GM12878 (cell line): ENCODE measurements at regions not wholly inside any gene's neighbourhood (a gene's known extent, or its start where the extent isn't known, plus 50 kb on each side); places are given as distances from the start of the nearest gene placed in this dataset.

Experiments
- ATAC-seq: fragments of 200-7000 bp; cut with Tn5 transposase; 3 replicates; pipeline ENCODE4 v1.9.1; 2020; ENCODE audit warnings: mild to moderate bottlenecking, moderate library complexity
- BruUV-seq: library from RNA; stranded (reverse); fragments of 400-500 nt; replicated peaks from 2 replicates; lab custom pipeline; 2021; lab: Mats Ljungman, UMichigan
- CTCF ChIA-PET: fragments of 300-600 bp; sonication (Branson Sonifier 250); formaldehyde crosslinking; extraction: SDS; loops from one replicate; lab custom pipeline; 2021; ENCODE audit warnings: inconsistent platforms; lab: Yijun Ruan, JAX
- POLR2A ChIA-PET: fragments of 350-600 bp; formaldehyde crosslinking; extraction: SDS; loops from one replicate; lab custom pipeline; 2021; ENCODE audit warnings: inconsistent platforms; lab: Charles Lee
- RAD21 ChIA-PET: fragments of 300-600 bp; sonication (Branson Sonifier 250); formaldehyde crosslinking; loops from one replicate; lab custom pipeline; 2023; ENCODE audit warnings: antibody characterized with exemption; ENCODE audit not compliant: unreplicated experiment; lab: Charles Lee
- SMC1A ChIA-PET: fragments of 300-600 bp; sonication (Branson Sonifier 250); formaldehyde crosslinking; loops from one replicate; lab custom pipeline; 2023; ENCODE audit not compliant: unreplicated experiment, uncharacterized antibody; lab: Charles Lee
- DNase-seq: peaks from one replicate; pipeline ENCODE4 v3.0.0-alpha.2; 2011; ENCODE audit warnings: low read depth, low spot score
- FAIRE-seq: peaks from 3 replicates; lab custom pipeline; 2011; peaks lifted over from hg19 to GRCh38; lab: Jason Lieb, UNC
- H2AFZ ChIP-seq: 2 replicates; pipeline ENCODE4 v1.6.0; 2011; ENCODE audit warnings: low read depth, low read length, control low read depth; ENCODE audit not compliant: control insufficient read depth
- H3K27ac ChIP-seq: 2 replicates; pipeline ENCODE4 v1.5.1; 2011; ENCODE audit warnings: control low read depth; ENCODE audit not compliant: control insufficient read depth, insufficient read depth
- H3K27me3 ChIP-seq, 2 experiments: replicated peaks in 1 of 2; 2 replicates each; pipeline versions ENCODE4 v1.6.0 to v1.6.1; 2011; ENCODE audit warnings: low read length in 1 of 2; ENCODE audit not compliant: control insufficient read depth in 2 of 2, insufficient read depth in 2 of 2
- H3K36me3 ChIP-seq, 2 experiments: 2 replicates each; pipeline ENCODE4 v1.5.1; 2011; ENCODE audit warnings: low read length in 1 of 2; ENCODE audit not compliant: control insufficient read depth in 2 of 2, insufficient read depth in 2 of 2
- H3K4me1 ChIP-seq: 2 replicates; pipeline ENCODE4 v1.6.1; 2011; ENCODE audit warnings: mild to moderate bottlenecking, low read length, moderate library complexity, mixed read lengths; ENCODE audit not compliant: control insufficient read depth, insufficient read depth
- H3K4me2 ChIP-seq: 2 replicates; pipeline ENCODE4 v1.6.0; 2011; ENCODE audit warnings: control low read depth; ENCODE audit not compliant: control insufficient read depth, insufficient read depth
- H3K4me3 ChIP-seq: fragments of 200-600 bp; sonication (generic); 2 replicates; pipeline ENCODE4 v1.5.1; 2016
- H3K79me2 ChIP-seq: 2 replicates; pipeline ENCODE4 v1.6.0; 2011; ENCODE audit warnings: low read length; ENCODE audit not compliant: control insufficient read depth, insufficient read depth
- H3K9ac ChIP-seq: 2 replicates; pipeline ENCODE4 v1.8.0; 2011; ENCODE audit warnings: low read length, control low read depth, mixed read lengths; ENCODE audit not compliant: control insufficient read depth, insufficient read depth
- H3K9me3 ChIP-seq: replicated peaks from 3 replicates; pipeline ENCODE4 v1.5.1; 2011; ENCODE audit warnings: mild to moderate bottlenecking, low read length; ENCODE audit not compliant: control insufficient read depth, insufficient read depth
- H4K20me1 ChIP-seq: 2 replicates; pipeline ENCODE4 v1.6.0; 2011; ENCODE audit not compliant: control insufficient read depth, insufficient read depth
- BACH1 ChIP-seq: fragments of 450-650 bp; IDR thresholded peaks from 2 replicates; pipeline ENCODE4 v1.6.1; 2017; ENCODE audit warnings: mild to moderate bottlenecking, borderline replicate concordance
- DPF2 ChIP-seq: fragments of 450-650 bp; IDR thresholded peaks from 2 replicates; pipeline ENCODE4 v1.6.1; 2017; ENCODE audit warnings: mild to moderate bottlenecking
- JUNB ChIP-seq: IDR thresholded peaks from 2 replicates; pipeline ENCODE4 v1.6.1; 2016; ENCODE audit warnings: antibody characterized with exemption, mild to moderate bottlenecking
- MYB ChIP-seq: fragments of 150-350 bp; IDR thresholded peaks from 2 replicates; pipeline ENCODE4 v1.6.1; 2014; ENCODE audit warnings: mild to moderate bottlenecking, low read depth, low read length, borderline replicate concordance
- POLR2A ChIP-seq: IDR thresholded peaks from 2 replicates; pipeline ENCODE4 v1.6.1; 2011; ENCODE audit warnings: low read depth, mild to moderate bottlenecking, low read length
- POLR2AphosphoS5 ChIP-seq: IDR thresholded peaks from 2 replicates; pipeline ENCODE4 v1.6.1; 2011; ENCODE audit warnings: mild to moderate bottlenecking, low read length, inconsistent platforms
- RELA ChIP-seq: fragments of 450-650 bp; IDR thresholded peaks from 2 replicates; pipeline ENCODE4 v1.8.0; 2014; ENCODE audit warnings: borderline replicate concordance; ENCODE audit not compliant: partially characterized antibody
- SP1 ChIP-seq: IDR thresholded peaks from one replicate; pipeline ENCODE4 v1.6.1; 2011; ENCODE audit warnings: low read depth, low read length
- ZBED1 ChIP-seq: IDR thresholded peaks from 2 replicates; pipeline ENCODE4 v1.6.1; 2016; ENCODE audit warnings: borderline replicate concordance
- WGBS: methylation state at CpG from one replicate; pipeline ENCODE4 v1.1.6; 2016; ENCODE audit warnings: low lambda C conversion rate; ENCODE audit not compliant: insufficient replicate concordance, insufficient coverage; ENCODE audit errors: missing lambda C conversion rate; 5-methylcytosine and 5-hydroxymethylcytosine counted together
- in situ Hi-C: fragments of 300-500 bp; cut with MboI; formaldehyde crosslinking; loops from 9 replicates; pipeline ENCODE4 v1.14.3; 2018; ENCODE audit warnings: mixed read lengths
- intact Hi-C: fragments of 100-400 bp; cut with micrococcal nuclease; formaldehyde crosslinking; loops from one replicate; pipeline ENCODE4 v1.14.2; 2022; ENCODE audit not compliant: unreplicated experiment
- TF ChIP-seq, protein P1 (sequence below): fragments of 450-650 bp; IDR thresholded peaks from 2 replicates; pipeline ENCODE4 v1.6.1; 2014; ENCODE audit warnings: mild to moderate bottlenecking
- TF ChIP-seq, protein P2 (sequence below): IDR thresholded peaks from 2 replicates; pipeline ENCODE4 v1.6.1; 2012; ENCODE audit warnings: low read length, inconsistent platforms
- TF ChIP-seq, protein P3 (sequence below): fragments of 450-650 bp; IDR thresholded peaks from 2 replicates; pipeline ENCODE4 v1.6.1; 2017; ENCODE audit warnings: antibody characterized with exemption, mild to moderate bottlenecking, moderate library complexity
- TF ChIP-seq, protein P4 (sequence below): IDR thresholded peaks from 2 replicates; pipeline ENCODE4 v1.6.1; 2012; ENCODE audit warnings: mild to moderate bottlenecking, low read depth, low read length
- TF ChIP-seq, protein P5 (sequence below): fragments of 450-650 bp; IDR thresholded peaks from 2 replicates; pipeline ENCODE4 v1.6.1; 2017; ENCODE audit warnings: mild to moderate bottlenecking

DNA sequence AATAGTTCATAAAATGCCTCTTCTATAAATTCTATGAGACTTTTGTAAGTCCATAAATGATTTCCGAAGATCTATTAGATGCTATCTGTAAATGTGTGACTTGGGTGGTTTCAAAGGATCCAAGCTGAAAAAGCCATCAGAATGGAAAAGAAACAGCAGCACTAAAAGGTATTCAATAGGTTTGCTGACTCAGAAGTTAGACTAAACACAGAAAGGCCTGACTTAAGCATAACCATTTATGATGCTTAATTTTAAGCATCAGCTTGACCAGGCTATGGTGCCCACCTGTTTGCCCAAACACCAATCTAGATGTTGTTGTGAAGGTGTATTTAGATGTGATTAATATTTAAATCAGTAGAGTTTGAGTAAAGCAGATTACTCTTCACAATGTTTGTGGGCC lies 513.5 kb downstream of the TFAP2A start:
- no peak for FAIRE-seq
- Histone ChIP-seq H3K4me1 (no peaks in the 10 kb centered on the region), H3K4me3 (no peak overlapping the region), H3K79me2 (no peaks in the 10 kb centered on the region), H2AFZ (no peak overlapping the region), H3K36me3 (no peaks in the 10 kb centered on the region), H4K20me1 (no peaks in the 10 kb centered on the region), H3K9ac (no peak overlapping the region), H3K27me3 (no peaks in the 10 kb centered on the region), H3K27ac (no peak overlapping the region), H3K9me3 (no peaks in the 10 kb centered on the region), H3K4me2 (no peak overlapping the region)
- no peak for DNase-seq
- ATAC-seq = no peak
- ChIA-PET SMC1A (interaction anchor here (0.8 kb wide), 1 partner anchor 19 kb away, joined by 3 read pairs; no protein-coding TSS in a partner anchor), POLR2A (no interaction called here), RAD21 (no interaction called here), CTCF (no interaction called here)
- intact Hi-C loops = no loop called here
- WGBS = 28% methylated on average over 1 of the region's 1 CpG
- no TSS peak for BruUV-seq
- in situ Hi-C loops = no loop called here
- no peak for TF ChIP-seq DPF2
- no peak for TF ChIP-seq POLR2A
- TF ChIP-seq RELA = no peak
- TF ChIP-seq, protein P1, sequence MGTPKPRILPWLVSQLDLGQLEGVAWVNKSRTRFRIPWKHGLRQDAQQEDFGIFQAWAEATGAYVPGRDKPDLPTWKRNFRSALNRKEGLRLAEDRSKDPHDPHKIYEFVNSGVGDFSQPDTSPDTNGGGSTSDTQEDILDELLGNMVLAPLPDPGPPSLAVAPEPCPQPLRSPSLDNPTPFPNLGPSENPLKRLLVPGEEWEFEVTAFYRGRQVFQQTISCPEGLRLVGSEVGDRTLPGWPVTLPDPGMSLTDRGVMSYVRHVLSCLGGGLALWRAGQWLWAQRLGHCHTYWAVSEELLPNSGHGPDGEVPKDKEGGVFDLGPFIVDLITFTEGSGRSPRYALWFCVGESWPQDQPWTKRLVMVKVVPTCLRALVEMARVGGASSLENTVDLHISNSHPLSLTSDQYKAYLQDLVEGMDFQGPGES = no peak
- TF ChIP-seq SP1 = no peak
- TF ChIP-seq, protein P2, sequence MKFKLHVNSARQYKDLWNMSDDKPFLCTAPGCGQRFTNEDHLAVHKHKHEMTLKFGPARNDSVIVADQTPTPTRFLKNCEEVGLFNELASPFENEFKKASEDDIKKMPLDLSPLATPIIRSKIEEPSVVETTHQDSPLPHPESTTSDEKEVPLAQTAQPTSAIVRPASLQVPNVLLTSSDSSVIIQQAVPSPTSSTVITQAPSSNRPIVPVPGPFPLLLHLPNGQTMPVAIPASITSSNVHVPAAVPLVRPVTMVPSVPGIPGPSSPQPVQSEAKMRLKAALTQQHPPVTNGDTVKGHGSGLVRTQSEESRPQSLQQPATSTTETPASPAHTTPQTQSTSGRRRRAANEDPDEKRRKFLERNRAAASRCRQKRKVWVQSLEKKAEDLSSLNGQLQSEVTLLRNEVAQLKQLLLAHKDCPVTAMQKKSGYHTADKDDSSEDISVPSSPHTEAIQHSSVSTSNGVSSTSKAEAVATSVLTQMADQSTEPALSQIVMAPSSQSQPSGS = no peak
- no peak for TF ChIP-seq JUNB
- TF ChIP-seq, protein P3, sequence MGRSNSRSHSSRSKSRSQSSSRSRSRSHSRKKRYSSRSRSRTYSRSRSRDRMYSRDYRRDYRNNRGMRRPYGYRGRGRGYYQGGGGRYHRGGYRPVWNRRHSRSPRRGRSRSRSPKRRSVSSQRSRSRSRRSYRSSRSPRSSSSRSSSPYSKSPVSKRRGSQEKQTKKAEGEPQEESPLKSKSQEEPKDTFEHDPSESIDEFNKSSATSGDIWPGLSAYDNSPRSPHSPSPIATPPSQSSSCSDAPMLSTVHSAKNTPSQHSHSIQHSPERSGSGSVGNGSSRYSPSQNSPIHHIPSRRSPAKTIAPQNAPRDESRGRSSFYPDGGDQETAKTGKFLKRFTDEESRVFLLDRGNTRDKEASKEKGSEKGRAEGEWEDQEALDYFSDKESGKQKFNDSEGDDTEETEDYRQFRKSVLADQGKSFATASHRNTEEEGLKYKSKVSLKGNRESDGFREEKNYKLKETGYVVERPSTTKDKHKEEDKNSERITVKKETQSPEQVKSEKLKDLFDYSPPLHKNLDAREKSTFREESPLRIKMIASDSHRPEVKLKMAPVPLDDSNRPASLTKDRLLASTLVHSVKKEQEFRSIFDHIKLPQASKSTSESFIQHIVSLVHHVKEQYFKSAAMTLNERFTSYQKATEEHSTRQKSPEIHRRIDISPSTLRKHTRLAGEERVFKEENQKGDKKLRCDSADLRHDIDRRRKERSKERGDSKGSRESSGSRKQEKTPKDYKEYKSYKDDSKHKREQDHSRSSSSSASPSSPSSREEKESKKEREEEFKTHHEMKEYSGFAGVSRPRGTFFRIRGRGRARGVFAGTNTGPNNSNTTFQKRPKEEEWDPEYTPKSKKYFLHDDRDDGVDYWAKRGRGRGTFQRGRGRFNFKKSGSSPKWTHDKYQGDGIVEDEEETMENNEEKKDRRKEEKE = no peak
- no peak for TF ChIP-seq POLR2AphosphoS5
- TF ChIP-seq BACH1 = no peak
- TF ChIP-seq, protein P4, sequence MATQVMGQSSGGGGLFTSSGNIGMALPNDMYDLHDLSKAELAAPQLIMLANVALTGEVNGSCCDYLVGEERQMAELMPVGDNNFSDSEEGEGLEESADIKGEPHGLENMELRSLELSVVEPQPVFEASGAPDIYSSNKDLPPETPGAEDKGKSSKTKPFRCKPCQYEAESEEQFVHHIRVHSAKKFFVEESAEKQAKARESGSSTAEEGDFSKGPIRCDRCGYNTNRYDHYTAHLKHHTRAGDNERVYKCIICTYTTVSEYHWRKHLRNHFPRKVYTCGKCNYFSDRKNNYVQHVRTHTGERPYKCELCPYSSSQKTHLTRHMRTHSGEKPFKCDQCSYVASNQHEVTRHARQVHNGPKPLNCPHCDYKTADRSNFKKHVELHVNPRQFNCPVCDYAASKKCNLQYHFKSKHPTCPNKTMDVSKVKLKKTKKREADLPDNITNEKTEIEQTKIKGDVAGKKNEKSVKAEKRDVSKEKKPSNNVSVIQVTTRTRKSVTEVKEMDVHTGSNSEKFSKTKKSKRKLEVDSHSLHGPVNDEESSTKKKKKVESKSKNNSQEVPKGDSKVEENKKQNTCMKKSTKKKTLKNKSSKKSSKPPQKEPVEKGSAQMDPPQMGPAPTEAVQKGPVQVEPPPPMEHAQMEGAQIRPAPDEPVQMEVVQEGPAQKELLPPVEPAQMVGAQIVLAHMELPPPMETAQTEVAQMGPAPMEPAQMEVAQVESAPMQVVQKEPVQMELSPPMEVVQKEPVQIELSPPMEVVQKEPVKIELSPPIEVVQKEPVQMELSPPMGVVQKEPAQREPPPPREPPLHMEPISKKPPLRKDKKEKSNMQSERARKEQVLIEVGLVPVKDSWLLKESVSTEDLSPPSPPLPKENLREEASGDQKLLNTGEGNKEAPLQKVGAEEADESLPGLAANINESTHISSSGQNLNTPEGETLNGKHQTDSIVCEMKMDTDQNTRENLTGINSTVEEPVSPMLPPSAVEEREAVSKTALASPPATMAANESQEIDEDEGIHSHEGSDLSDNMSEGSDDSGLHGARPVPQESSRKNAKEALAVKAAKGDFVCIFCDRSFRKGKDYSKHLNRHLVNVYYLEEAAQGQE = no peak
- TF ChIP-seq, protein P5, sequence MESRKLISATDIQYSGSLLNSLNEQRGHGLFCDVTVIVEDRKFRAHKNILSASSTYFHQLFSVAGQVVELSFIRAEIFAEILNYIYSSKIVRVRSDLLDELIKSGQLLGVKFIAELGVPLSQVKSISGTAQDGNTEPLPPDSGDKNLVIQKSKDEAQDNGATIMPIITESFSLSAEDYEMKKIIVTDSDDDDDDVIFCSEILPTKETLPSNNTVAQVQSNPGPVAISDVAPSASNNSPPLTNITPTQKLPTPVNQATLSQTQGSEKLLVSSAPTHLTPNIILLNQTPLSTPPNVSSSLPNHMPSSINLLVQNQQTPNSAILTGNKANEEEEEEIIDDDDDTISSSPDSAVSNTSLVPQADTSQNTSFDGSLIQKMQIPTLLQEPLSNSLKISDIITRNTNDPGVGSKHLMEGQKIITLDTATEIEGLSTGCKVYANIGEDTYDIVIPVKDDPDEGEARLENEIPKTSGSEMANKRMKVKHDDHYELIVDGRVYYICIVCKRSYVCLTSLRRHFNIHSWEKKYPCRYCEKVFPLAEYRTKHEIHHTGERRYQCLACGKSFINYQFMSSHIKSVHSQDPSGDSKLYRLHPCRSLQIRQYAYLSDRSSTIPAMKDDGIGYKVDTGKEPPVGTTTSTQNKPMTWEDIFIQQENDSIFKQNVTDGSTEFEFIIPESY = no peak
- no peak for TF ChIP-seq MYB
- TF ChIP-seq ZBED1 = no peak
